SK-N-SH treated with all-trans-retinoic acid at 6 μM for 48 hours (cell line): ENCODE measurements at regions not wholly inside any gene's neighbourhood (a gene's known extent, or its start where the extent isn't known, plus 50 kb on each side); places are given as distances from the start of the nearest gene placed in this dataset.

Source experiments
- ARNTL ChIP-seq: fragments of 450-650 bp; formaldehyde crosslinking; IDR thresholded peaks from 2 replicates; pipeline ENCODE4 v1.5.0; 2020; ENCODE audit warnings: low read depth, mild to moderate bottlenecking, moderate library complexity, borderline replicate concordance
- CREB5 ChIP-seq: fragments of 250-450 bp; sonication (Bioruptor Pico); IDR thresholded peaks from 2 replicates; pipeline ENCODE4 v1.5.1; 2020; ENCODE audit warnings: low read depth, mild to moderate bottlenecking, moderate library complexity
- ESRRG ChIP-seq: fragments of 250-450 bp; sonication (Bioruptor Pico); IDR thresholded peaks from 2 replicates; pipeline ENCODE4 v1.6.1; 2021; ENCODE audit warnings: mild to moderate bottlenecking
- GLIS3 ChIP-seq: fragments of 250-450 bp; sonication (Bioruptor Pico); IDR thresholded peaks from 2 replicates; pipeline ENCODE4 v1.5.0; 2020; ENCODE audit warnings: mild to moderate bottlenecking, moderate library complexity
- ISL1 ChIP-seq: fragments of 250-450 bp; sonication (Bioruptor Pico); IDR thresholded peaks from 2 replicates; pipeline ENCODE4 v2.1.2; 2022; ENCODE audit warnings: mild to moderate bottlenecking, moderate library complexity
- OSR1 ChIP-seq: fragments of 250-450 bp; sonication (Bioruptor Pico); IDR thresholded peaks from 2 replicates; pipeline ENCODE4 v1.8.0; 2022; ENCODE audit warnings: moderate library complexity, mild to moderate bottlenecking, inconsistent platforms
- PATZ1 ChIP-seq: fragments of 250-450 bp; sonication (Bioruptor Pico); IDR thresholded peaks from 2 replicates; pipeline ENCODE4 v1.8.0; 2020; ENCODE audit warnings: mild to moderate bottlenecking, moderate library complexity, borderline replicate concordance
- POU6F1 ChIP-seq: fragments of 250-450 bp; sonication (Bioruptor Pico); IDR thresholded peaks from 2 replicates; pipeline ENCODE4 v1.8.0; 2021; ENCODE audit warnings: low read depth, mild to moderate bottlenecking, moderate library complexity, borderline replicate concordance
- PPARA ChIP-seq: fragments of 250-450 bp; sonication (Bioruptor Pico); IDR thresholded peaks from 2 replicates; pipeline ENCODE4 v1.5.0; 2020; ENCODE audit warnings: mild to moderate bottlenecking, borderline replicate concordance
- RARB ChIP-seq: fragments of 250-450 bp; sonication (Bioruptor Pico); IDR thresholded peaks from 2 replicates; pipeline ENCODE4 v1.8.0; 2021; ENCODE audit warnings: mild to moderate bottlenecking, moderate library complexity
- ZFP3 ChIP-seq: fragments of 250-450 bp; sonication (Bioruptor Pico); IDR thresholded peaks from 2 replicates; pipeline ENCODE4 v1.5.0; 2020; ENCODE audit warnings: mild to moderate bottlenecking, moderate library complexity
- ZFP30 ChIP-seq: fragments of 450-650 bp; formaldehyde crosslinking; IDR thresholded peaks from 2 replicates; pipeline ENCODE4 v1.5.0; 2022; ENCODE audit warnings: mild to moderate bottlenecking, moderate library complexity

- no peak for TF ChIP-seq ESRRG (CRISPR knock-in tag)
- no peak for TF ChIP-seq CREB5 (CRISPR knock-in tag)
- no peak for TF ChIP-seq ZFP30 (CRISPR knock-in tag)
- no peak for TF ChIP-seq ARNTL (CRISPR knock-in tag)
- no peak for TF ChIP-seq RARB (CRISPR knock-in tag)
- TF ChIP-seq POU6F1 (CRISPR knock-in tag): no peak
- no peak for TF ChIP-seq ZFP3 (CRISPR knock-in tag)
- TF ChIP-seq ISL1 (CRISPR knock-in tag): no peak
- no peak for TF ChIP-seq GLIS3
- no peak for TF ChIP-seq OSR1
- no peak for TF ChIP-seq PPARA (CRISPR knock-in tag)
- TF ChIP-seq PATZ1: no peak
Measured at GRCh38 chr7:19060761-19061259, 56.6 kb downstream of the TWIST1 start.
